Naive B cell (primary cell): ENCODE measurements at regions not wholly inside any gene's neighbourhood (a gene's known extent, or its start where the extent isn't known, plus 50 kb on each side); places are given as distances from the start of the nearest gene placed in this dataset.
"Not testable (repeated sequence)": the region's sequence is repeated elsewhere in the genome, so short reads cannot be mapped to it uniquely, and the experiment has no call there.

Source experiments
- ATAC-seq, 2 donors: fragments of 150-1000 bp; cut with Tn5 transposase; 2 replicates each; pipeline ENCODE4 v1.10.0; 2021; ENCODE audit warnings: low read depth in 2 of 2, mild to moderate bottlenecking in 2 of 2, moderate library complexity in 2 of 2
- DNase-seq: peaks from one replicate; pipeline ENCODE4 v3.0.0; 2022
- H3K27ac Mint-ChIP-seq, 6 donors: one replicate each; pipeline ENCODE4 v1.8.0; 2020 to 2022; ENCODE audit warnings: mild to moderate bottlenecking in 6 of 6, mixed read lengths in 6 of 6, moderate library complexity in 5 of 6, inconsistent platforms in 2 of 6
- H3K27me3 Mint-ChIP-seq, 3 donors: one replicate each; pipeline ENCODE4 v1.8.0; 2021 to 2022; ENCODE audit warnings: mixed read lengths in 3 of 3, mild to moderate bottlenecking in 1 of 3
- H3K36me3 Mint-ChIP-seq, 2 donors: one replicate each; pipeline ENCODE4 v1.8.0; 2020 to 2022; ENCODE audit warnings: mixed read lengths in 2 of 2, inconsistent platforms in 1 of 2, mild to moderate bottlenecking in 1 of 2
- H3K4me1 Mint-ChIP-seq, 3 donors: one replicate each; pipeline ENCODE4 v1.8.0; 2020 to 2022; ENCODE audit warnings: mixed read lengths in 3 of 3, inconsistent platforms in 1 of 3, mild to moderate bottlenecking in 1 of 3, moderate library complexity in 1 of 3
- H3K4me3 Mint-ChIP-seq, 8 donors: one replicate each; pipeline ENCODE4 v1.8.0; 2020 to 2022; ENCODE audit warnings: mild to moderate bottlenecking in 8 of 8, mixed read lengths in 8 of 8, moderate library complexity in 8 of 8, inconsistent platforms in 2 of 8
- H3K9me3 Mint-ChIP-seq, 7 donors: one replicate each; pipeline ENCODE4 v1.8.0; 2020 to 2022; ENCODE audit warnings: mixed read lengths in 7 of 7, mild to moderate bottlenecking in 5 of 7, inconsistent platforms in 2 of 7, moderate library complexity in 1 of 7

DNA sequence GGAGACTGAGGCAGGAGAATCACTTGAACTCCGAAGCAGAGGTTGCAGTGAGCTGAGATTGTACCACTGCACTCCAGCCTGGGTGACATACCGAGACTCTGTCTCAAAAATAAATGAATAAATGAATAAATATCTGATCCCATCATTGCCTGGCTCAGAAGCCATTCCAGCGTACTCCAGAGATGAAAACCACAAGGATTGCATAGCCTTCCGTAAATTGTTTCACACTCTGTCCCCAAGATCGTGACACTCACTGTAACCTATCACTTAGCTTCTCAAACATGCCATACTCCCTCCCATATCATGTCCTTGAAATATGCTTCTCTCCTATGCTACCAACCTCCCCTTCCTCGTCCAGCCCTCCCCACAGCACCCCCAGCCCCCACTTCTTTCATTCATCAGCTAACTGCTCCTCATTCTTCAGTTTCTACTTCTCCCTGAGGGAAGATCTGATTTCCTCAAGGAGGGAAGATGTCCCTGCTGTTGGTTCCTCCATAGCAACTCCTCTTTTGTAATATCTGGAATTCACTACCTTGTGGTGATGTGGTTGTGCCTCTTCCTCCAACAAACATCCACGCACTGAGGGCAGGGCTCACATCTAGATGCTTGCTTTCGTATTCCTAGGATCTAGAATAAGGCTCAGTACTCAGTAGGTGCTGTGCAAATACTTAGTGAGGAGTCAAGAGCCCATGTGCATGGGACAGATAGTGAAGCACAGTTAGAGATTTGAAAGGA is 744.9 kb upstream of the TPTE start:
- H3K27ac Mint-ChIP-seq: peak overlapping the region in 1 of 6 donors; percentile 50
- not testable (repeated sequence) for H3K36me3 Mint-ChIP-seq, DNase-seq, H3K4me3 Mint-ChIP-seq, H3K27me3 Mint-ChIP-seq, ATAC-seq, H3K4me1 Mint-ChIP-seq
- peaks cover 16 to 46% (median 34%) of the 10 kb centered on the region in 7 donors for H3K9me3 Mint-ChIP-seq

DNA sequence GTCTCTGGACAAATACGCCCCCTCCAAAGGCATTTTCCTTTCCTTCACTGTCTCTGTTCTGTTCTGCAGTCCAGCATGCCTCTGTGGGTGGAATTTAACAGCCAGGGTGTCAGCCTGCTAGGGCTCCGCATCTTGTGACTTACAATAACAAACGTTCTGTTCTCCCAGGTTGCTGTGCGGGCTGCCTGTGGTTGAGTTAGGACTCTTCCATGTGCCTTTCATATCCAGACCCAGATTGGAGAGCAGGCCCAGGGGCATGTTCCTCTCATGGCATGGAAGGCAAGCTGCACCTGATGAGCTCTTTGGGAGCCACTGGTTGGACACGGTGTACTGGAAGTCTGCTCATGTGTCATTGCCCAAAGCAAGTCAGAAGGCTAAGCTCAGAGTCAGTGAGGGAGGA is 742.8 kb upstream of the TPTE start:
- not testable (repeated sequence) for H3K4me3 Mint-ChIP-seq, DNase-seq, H3K27ac Mint-ChIP-seq, H3K27me3 Mint-ChIP-seq, H3K36me3 Mint-ChIP-seq, H3K4me1 Mint-ChIP-seq, ATAC-seq
- peaks cover 16 to 60% (median 37%) of the 10 kb centered on the region in 7 donors for H3K9me3 Mint-ChIP-seq

- peaks cover 20 to 58% (median 31%) of the 10 kb centered on the region in 7 donors for H3K9me3 Mint-ChIP-seq
- ATAC-seq (no peak), DNase-seq (no peak)
- H3K4me3 Mint-ChIP-seq: peak overlapping the region in 1 of 8 donors; percentile 13
- no peaks in the 10 kb centered on the region for H3K4me1 Mint-ChIP-seq
- H3K27ac Mint-ChIP-seq: no peak overlapping the region
- no peaks in the 10 kb centered on the region for H3K27me3 Mint-ChIP-seq
- H3K36me3 Mint-ChIP-seq: peaks cover 0 to 14% of the 10 kb centered on the region in 2 donors
Measured at GRCh38 chr21:9780441-9780937, 740.9 kb upstream of the TPTE start.

DNA sequence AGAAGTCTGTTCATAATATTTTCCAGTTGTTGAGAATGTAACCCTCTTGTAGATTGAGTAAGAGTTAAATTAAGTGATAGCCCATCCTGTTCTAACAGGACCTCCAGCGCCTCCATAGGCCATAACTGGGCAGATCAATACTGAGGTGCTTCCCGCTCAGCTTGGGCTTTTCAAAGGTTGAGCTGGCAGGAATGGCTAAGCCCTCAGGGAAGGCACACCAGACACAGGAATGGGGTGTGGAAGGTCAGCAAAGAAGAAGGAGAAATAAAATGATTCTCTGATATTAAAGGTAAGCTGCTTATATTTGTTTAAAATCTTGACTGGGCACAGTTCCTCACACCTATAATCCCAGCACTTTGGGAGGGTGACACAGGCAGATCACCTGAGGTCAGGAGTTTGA is 737.8 kb upstream of the TPTE start:
- peaks cover 9 to 62% (median 32%) of the 10 kb centered on the region in 7 donors for H3K9me3 Mint-ChIP-seq
- ATAC-seq, H3K27ac Mint-ChIP-seq, H3K4me3 Mint-ChIP-seq, H3K4me1 Mint-ChIP-seq, H3K36me3 Mint-ChIP-seq, H3K27me3 Mint-ChIP-seq, DNase-seq: not testable (repeated sequence)

DNA sequence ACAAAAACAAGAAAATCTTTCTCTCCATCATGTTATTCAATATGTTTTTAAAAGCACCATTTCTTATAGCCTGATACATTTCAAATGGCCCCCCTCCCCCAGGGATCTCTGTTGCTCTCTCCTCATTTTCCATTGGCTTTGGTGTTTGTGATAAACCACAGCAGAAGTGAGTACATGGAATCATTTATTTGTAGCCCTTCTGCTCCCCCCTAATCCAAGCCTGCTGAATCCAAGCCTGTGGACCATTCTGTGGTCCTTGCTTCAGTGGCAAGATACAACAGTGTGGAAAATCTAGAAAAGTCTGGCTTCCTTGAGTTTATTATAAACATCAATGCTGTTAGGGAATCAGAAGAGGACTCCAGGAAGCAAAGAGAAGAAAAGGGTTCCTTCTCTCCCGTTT is 737.2 kb upstream of the TPTE start:
- H3K4me3 Mint-ChIP-seq, DNase-seq, H3K4me1 Mint-ChIP-seq, ATAC-seq, H3K27me3 Mint-ChIP-seq, H3K36me3 Mint-ChIP-seq, H3K27ac Mint-ChIP-seq: not testable (repeated sequence)
- peaks cover 9 to 64% (median 33%) of the 10 kb centered on the region in 7 donors for H3K9me3 Mint-ChIP-seq

DNA sequence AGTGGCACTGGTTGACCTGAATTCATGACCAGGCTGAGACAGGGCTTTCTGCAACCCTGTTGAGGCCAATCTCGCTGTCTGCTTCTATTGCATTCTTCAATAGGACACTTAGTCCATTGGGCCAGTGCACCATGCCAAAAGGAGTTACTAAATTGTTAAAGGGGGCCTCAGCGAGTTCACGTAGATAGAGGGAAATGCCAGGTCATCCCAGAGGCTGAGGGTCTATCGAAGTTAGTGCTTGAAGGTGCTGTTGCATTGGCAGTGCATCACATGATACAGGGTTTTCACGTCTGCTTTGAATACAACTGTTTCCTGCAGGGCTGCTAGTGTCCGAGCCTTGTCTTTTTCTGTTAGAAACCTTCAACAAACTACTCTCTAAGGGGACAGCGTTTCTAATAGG is 735.3 kb upstream of the TPTE start:
- not testable (repeated sequence) for H3K27me3 Mint-ChIP-seq, DNase-seq, H3K27ac Mint-ChIP-seq, ATAC-seq, H3K4me1 Mint-ChIP-seq, H3K4me3 Mint-ChIP-seq, H3K36me3 Mint-ChIP-seq
- H3K9me3 Mint-ChIP-seq: peaks cover 9 to 69% (median 35%) of the 10 kb centered on the region in 7 donors

DNA sequence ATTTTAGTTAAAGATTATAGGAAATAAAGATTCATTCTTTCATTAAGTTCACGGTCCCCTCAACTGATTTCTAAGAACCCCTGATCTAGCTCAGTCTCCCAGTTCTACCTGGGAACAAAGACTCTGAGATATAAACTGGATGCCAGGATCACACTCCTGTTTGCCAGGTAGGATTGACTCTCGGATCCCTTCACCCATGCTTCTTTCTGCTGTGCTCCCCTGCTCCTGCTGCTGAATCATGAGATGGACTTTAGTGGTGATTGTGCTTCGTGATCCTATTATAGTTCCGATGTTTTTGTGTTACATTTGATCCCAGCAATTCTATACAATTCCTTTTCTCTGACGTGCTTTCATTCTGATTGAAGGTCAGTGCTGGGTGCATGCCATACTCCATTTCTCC is 733.1 kb upstream of the TPTE start:
- ATAC-seq, H3K4me1 Mint-ChIP-seq, H3K27ac Mint-ChIP-seq, H3K27me3 Mint-ChIP-seq, H3K36me3 Mint-ChIP-seq, H3K4me3 Mint-ChIP-seq, DNase-seq: not testable (repeated sequence)
- peaks cover 9 to 78% (median 48%) of the 10 kb centered on the region in 7 donors for H3K9me3 Mint-ChIP-seq

DNA sequence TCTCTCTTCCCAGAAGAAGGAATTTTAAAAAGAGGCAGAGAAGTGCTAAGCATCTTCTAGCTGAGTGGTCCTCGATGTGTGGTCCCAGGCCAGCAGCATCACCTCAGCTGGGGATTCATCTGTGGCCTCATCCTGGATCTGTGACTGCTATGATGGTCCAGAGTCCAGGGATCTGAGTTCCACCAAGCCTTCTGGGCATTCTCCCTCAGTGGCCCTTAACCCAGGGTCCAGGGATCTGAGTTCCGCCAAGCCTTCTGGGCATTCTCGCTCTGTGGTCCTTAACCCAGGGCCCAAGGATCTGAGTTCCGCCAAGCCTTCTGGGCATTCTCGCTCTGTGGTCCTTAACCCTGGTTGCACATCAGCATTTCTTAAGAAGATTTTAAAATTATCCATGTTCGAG is 731.0 kb upstream of the TPTE start:
- H3K27me3 Mint-ChIP-seq, H3K36me3 Mint-ChIP-seq, ATAC-seq, H3K27ac Mint-ChIP-seq, H3K4me3 Mint-ChIP-seq, DNase-seq, H3K4me1 Mint-ChIP-seq: not testable (repeated sequence)
- H3K9me3 Mint-ChIP-seq: peaks cover 6 to 82% (median 54%) of the 10 kb centered on the region in 7 donors

GRCh38 chr21:9791453-9791852 is 729.9 kb upstream of the TPTE start:
- H3K4me1 Mint-ChIP-seq, H3K36me3 Mint-ChIP-seq, ATAC-seq, DNase-seq, H3K27ac Mint-ChIP-seq, H3K27me3 Mint-ChIP-seq: not testable (repeated sequence)
- Mint-ChIP-seq H3K9me3 (peaks cover 6 to 84% (median 49%) of the 10 kb centered on the region in 7 donors), H3K4me3 (peak overlapping the region in 1 of 8 donors; percentile 11)

GRCh38 chr21:9795291-9795690 is 726.1 kb upstream of the TPTE start:
- H3K27me3 Mint-ChIP-seq, H3K27ac Mint-ChIP-seq, DNase-seq, H3K36me3 Mint-ChIP-seq, H3K4me1 Mint-ChIP-seq, ATAC-seq: not testable (repeated sequence)
- Mint-ChIP-seq H3K4me3 (peak overlapping the region in 1 of 8 donors; percentile 25), H3K9me3 (peaks cover 6 to 51% (median 29%) of the 10 kb centered on the region in 7 donors)

- H3K4me1 Mint-ChIP-seq, H3K36me3 Mint-ChIP-seq, H3K27ac Mint-ChIP-seq, DNase-seq, ATAC-seq, H3K27me3 Mint-ChIP-seq, H3K4me3 Mint-ChIP-seq: not testable (repeated sequence)
- peaks cover 6 to 46% (median 27%) of the 10 kb centered on the region in 7 donors for H3K9me3 Mint-ChIP-seq
Measured at GRCh38 chr21:9796293-9796692, 725.1 kb upstream of the TPTE start.

GRCh38 chr21:9807675-9808074 is 713.7 kb upstream of the TPTE start:
- not testable (repeated sequence) for H3K9me3 Mint-ChIP-seq, H3K4me1 Mint-ChIP-seq, ATAC-seq, DNase-seq, H3K27ac Mint-ChIP-seq, H3K27me3 Mint-ChIP-seq, H3K4me3 Mint-ChIP-seq, H3K36me3 Mint-ChIP-seq

DNA sequence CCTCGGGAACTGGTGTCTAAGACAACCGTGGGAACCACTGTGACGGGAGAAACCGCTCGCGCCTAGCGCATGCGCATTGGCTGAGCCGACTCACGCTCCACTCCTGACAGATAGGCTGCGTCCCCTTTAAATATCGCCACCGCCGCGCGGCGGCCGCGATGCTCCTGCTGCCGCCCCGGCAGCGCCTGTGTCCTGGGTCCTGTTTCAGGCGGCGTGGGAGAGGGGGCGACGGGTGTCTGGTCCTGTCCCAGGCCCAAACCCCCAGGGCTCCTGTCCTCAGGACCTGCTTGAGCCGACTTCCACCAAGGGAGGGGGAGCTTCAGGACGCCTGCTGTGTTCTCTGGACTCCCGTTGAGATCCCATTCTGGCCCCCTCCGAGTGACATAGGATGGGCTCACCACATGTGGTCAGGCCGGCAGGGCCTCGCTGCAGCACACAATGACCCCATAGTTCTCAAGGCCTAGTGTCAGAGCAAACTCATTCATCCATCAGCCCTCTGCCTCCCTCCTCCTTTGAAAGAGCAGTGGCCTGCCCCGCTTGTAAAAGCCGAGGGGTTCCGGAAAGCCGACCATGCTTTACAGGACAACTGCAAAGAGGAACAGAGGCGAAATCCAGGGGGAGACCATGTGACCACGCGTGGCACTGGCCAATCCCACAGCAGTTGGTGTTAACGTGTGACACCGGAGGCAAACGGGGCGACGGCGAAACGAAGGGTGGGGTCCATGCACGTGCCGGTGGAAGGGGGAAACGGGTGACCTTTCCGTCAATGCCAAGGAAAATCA is 710.0 kb upstream of the TPTE start:
- DNase-seq, H3K36me3 Mint-ChIP-seq, H3K4me3 Mint-ChIP-seq, ATAC-seq, H3K9me3 Mint-ChIP-seq, H3K4me1 Mint-ChIP-seq, H3K27me3 Mint-ChIP-seq, H3K27ac Mint-ChIP-seq: not testable (repeated sequence)

GRCh38 chr21:9812507-9812906 is 708.9 kb upstream of the TPTE start:
- not testable (repeated sequence) for ATAC-seq, H3K4me3 Mint-ChIP-seq, H3K4me1 Mint-ChIP-seq, H3K27me3 Mint-ChIP-seq, DNase-seq, H3K27ac Mint-ChIP-seq, H3K9me3 Mint-ChIP-seq, H3K36me3 Mint-ChIP-seq
